Sigmoid colon (tissue), 6 donors: ENCODE measurements at regions not wholly inside any gene's neighbourhood (a gene's known extent, or its start where the extent isn't known, plus 50 kb on each side); places are given as distances from the start of the nearest gene placed in this dataset.

Experiments
- DNase-seq: peaks from one replicate; pipeline ENCODE4 v3.0.0-alpha.2; 2019
- H3K27ac ChIP-seq, 4 donors: fragments of 200-600 bp; sonication (generic); one replicate each; pipeline ENCODE4 v1.5.1; 2016 to 2019; ENCODE audit warnings: mild to moderate bottlenecking in 1 of 4
- H3K27me3 ChIP-seq, 3 donors: fragments of 200-600 bp; sonication (generic); one replicate each; pipeline ENCODE4 v1.5.1; 2019; ENCODE audit warnings: mild to moderate bottlenecking in 1 of 3
- H3K36me3 ChIP-seq, 4 donors: fragments of 200-600 bp; sonication (generic); one replicate each; pipeline ENCODE4 v1.5.1; 2016 to 2019
- H3K4me1 ChIP-seq, 4 donors: fragments of 200-600 bp; sonication (generic); one replicate each; pipeline ENCODE4 v1.5.1; 2017 to 2019
- H3K4me3 ChIP-seq, 4 donors: fragments of 200-600 bp; sonication (generic); one replicate each; pipeline ENCODE4 v1.5.1; 2017 to 2019; ENCODE audit warnings: mild to moderate bottlenecking in 2 of 4, moderate library complexity in 1 of 4
- H3K9me3 ChIP-seq, 4 donors: fragments of 200-600 bp in 3 of 4; sonication (generic) in 3 of 4; one replicate each; pipeline versions ENCODE4 v1.5.1 to v1.6.1; 2013 to 2019
- EP300 ChIP-seq, 4 donors: sonication (generic); formaldehyde crosslinking; IDR thresholded peaks; one replicate each; pipeline ENCODE4 v1.6.1; 2017; ENCODE audit warnings: antibody characterized with exemption in 4 of 4
- POLR2A ChIP-seq, 2 donors: fragments of 450-650 bp; IDR thresholded peaks; one replicate each; pipeline ENCODE4 v1.6.1; 2016; ENCODE audit warnings: antibody characterized with exemption in 2 of 2, mild to moderate bottlenecking in 2 of 2, moderate library complexity in 2 of 2
- POLR2AphosphoS5 ChIP-seq, 4 donors: sonication (generic); formaldehyde crosslinking; IDR thresholded peaks; one replicate each; pipeline ENCODE4 v1.6.1; 2017; ENCODE audit warnings: antibody characterized with exemption in 4 of 4
- WGBS, 2 donors: extraction: QIAGEN DNeasy Blood & Tissue Kit; methylation state at CpG; one replicate each; pipeline ENCODE4 v1.1.7; 2013; 5-methylcytosine and 5-hydroxymethylcytosine counted together
- intact Hi-C: fragments of 100-400 bp; cut with DNase I; formaldehyde crosslinking; loops from one replicate; pipeline ENCODE4 v1.15.1; 2023
- TF ChIP-seq, protein P1 (sequence below), 4 experiments: fragments of 450-650 bp in 3 of 4; fragments of 200-600 bp in 1 of 4; IDR thresholded peaks; one replicate each; pipeline ENCODE4 v1.5.1; 2016 to 2019; ENCODE audit warnings: antibody characterized with exemption in 4 of 4, mild to moderate bottlenecking in 3 of 4, moderate library complexity in 2 of 4
- donor health status: healthy with polysubstance abuse.
- donor health status: healthy.

DNA sequence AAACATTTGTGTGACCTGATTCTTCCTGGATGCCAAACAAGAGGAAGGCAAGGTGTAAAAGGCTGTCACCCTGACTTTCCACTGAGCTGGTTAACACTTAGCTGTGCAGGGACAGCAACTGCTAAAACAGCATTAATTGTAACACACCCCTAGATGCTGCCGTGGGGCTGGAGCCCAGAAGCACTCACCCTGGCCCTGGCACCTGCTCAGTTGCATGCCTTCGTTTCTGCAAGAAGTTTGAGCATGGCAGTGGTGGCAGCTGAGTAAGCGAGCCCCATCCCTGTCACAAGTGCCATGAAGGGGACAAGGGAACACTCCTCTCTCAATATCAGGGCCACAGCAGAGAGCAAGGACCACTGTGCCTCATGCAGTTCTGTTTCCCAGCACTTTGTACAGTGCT is 330.2 kb downstream of the TMEM114 start:
- Histone ChIP-seq H3K36me3 (no peaks in the 10 kb centered on the region), H3K4me1 (no peaks in the 10 kb centered on the region), H3K27me3 (no peaks in the 10 kb centered on the region), H3K4me3 (no peak overlapping the region), H3K9me3 (peaks cover 0 to 1% (median 0%) of the 10 kb centered on the region in 4 donors), H3K27ac (no peak overlapping the region)
- WGBS, 2 donors, result 67 to 84% methylated on average over 3 of the region's 3 CpGs
- intact Hi-C loops, result no loop called here
- TF ChIP-seq POLR2AphosphoS5 (IDR thresholded peaks at IDR 0.05) (no peak), EP300 (IDR thresholded peaks at IDR 0.05) (no peak), POLR2A (IDR thresholded peaks at IDR 0.05) (no peak)
- TF ChIP-seq, protein P1, sequence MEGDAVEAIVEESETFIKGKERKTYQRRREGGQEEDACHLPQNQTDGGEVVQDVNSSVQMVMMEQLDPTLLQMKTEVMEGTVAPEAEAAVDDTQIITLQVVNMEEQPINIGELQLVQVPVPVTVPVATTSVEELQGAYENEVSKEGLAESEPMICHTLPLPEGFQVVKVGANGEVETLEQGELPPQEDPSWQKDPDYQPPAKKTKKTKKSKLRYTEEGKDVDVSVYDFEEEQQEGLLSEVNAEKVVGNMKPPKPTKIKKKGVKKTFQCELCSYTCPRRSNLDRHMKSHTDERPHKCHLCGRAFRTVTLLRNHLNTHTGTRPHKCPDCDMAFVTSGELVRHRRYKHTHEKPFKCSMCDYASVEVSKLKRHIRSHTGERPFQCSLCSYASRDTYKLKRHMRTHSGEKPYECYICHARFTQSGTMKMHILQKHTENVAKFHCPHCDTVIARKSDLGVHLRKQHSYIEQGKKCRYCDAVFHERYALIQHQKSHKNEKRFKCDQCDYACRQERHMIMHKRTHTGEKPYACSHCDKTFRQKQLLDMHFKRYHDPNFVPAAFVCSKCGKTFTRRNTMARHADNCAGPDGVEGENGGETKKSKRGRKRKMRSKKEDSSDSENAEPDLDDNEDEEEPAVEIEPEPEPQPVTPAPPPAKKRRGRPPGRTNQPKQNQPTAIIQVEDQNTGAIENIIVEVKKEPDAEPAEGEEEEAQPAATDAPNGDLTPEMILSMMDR (IDR thresholded peaks at IDR 0.05), result no peak
- DNase-seq, result no peak

GRCh38 chr16:8258523-8258922 is 331.8 kb downstream of the TMEM114 start:
- H3K36me3 ChIP-seq, result no peaks in the 10 kb centered on the region
- H3K4me1 ChIP-seq, result no peaks in the 10 kb centered on the region
- no peak overlapping the region for H3K4me3 ChIP-seq
- DNase-seq, result no peak
- no peaks in the 10 kb centered on the region for H3K27me3 ChIP-seq
- no peak overlapping the region for H3K27ac ChIP-seq
- intact Hi-C loops, result no loop called here
- TF ChIP-seq, protein P1 (IDR thresholded peaks at IDR 0.05), result no peak
- TF ChIP-seq EP300 (IDR thresholded peaks at IDR 0.05) (no peak), POLR2A (IDR thresholded peaks at IDR 0.05) (no peak), POLR2AphosphoS5 (IDR thresholded peaks at IDR 0.05) (no peak)
- peaks cover 0 to 1% (median 0%) of the 10 kb centered on the region in 4 donors for H3K9me3 ChIP-seq
- WGBS, 2 donors, result 71 to 86% methylated on average over 7 of the region's 7 CpGs

DNA sequence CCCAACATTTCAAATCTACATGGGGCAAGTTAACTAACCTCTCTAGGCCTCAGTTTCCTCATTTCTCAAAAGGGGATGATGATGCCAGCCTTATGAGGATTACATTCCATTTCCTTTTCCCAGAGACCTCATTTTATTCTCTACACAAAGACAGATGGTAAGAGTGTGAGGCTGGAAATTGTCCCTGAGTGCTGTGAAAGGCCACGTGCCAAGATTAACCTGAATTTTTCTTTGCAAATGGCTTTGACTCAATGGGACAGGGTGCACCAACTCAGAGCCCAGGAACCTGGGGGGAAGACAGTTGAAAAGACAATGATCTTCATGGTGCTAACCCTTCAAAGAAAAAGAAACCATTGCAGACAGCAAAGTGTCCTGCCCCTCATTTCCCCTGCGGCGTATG is 332.8 kb downstream of the TMEM114 start:
- TF ChIP-seq POLR2A (IDR thresholded peaks at IDR 0.05) (no peak), POLR2AphosphoS5 (IDR thresholded peaks at IDR 0.05) (no peak), EP300 (IDR thresholded peaks at IDR 0.05) (no peak)
- TF ChIP-seq, protein P1 (IDR thresholded peaks at IDR 0.05), result no peak
- Histone ChIP-seq H3K27me3 (no peaks in the 10 kb centered on the region), H3K4me3 (no peak overlapping the region), H3K4me1 (no peaks in the 10 kb centered on the region), H3K27ac (no peak overlapping the region), H3K9me3 (peaks cover 0 to 1% (median 0%) of the 10 kb centered on the region in 4 donors), H3K36me3 (no peaks in the 10 kb centered on the region)
- WGBS, 2 donors, result 92 to 95% methylated on average over 3 of the region's 3 CpGs
- no peak for DNase-seq
- intact Hi-C loops, result no loop called here

- intact Hi-C loops, result no loop called here
- DNase-seq, result no peak
- WGBS, 2 donors, result 65 to 85% methylated on average over 4 of the region's 4 CpGs
- TF ChIP-seq POLR2AphosphoS5 (IDR thresholded peaks at IDR 0.05) (no peak), POLR2A (IDR thresholded peaks at IDR 0.05) (no peak), EP300 (IDR thresholded peaks at IDR 0.05) (no peak)
- TF ChIP-seq, protein P1 (IDR thresholded peaks at IDR 0.05), result no peak
- no peak overlapping the region for H3K4me3 ChIP-seq
- no peak overlapping the region for H3K27ac ChIP-seq
- H3K36me3 ChIP-seq, result no peaks in the 10 kb centered on the region
- no peaks in the 10 kb centered on the region for H3K27me3 ChIP-seq
- H3K4me1 ChIP-seq, result no peaks in the 10 kb centered on the region
- H3K9me3 ChIP-seq, result no peaks in the 10 kb centered on the region
Observed at GRCh38 chr16:8254405-8254804, 335.9 kb downstream of the TMEM114 start.

DNA sequence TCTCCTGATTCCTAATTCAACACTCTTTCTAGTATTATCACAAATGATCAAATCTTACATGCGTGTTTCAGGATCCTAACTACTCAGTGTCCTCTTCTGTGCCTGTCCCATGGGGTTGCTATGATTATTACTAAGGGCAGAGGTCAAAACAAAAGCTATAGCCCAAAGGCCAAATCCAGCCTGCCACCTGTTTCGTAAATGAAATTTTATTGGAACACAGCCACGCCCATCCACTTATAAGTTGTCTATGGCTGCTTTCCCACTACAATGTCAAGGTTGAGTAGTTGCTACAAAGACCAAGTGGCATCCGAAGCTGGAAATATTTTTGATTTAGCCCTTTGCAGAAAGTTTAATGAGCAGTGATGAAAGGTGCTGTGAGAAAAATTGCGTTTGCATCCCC is 336.6 kb downstream of the TMEM114 start:
- Histone ChIP-seq H3K27ac (no peak overlapping the region), H3K27me3 (no peaks in the 10 kb centered on the region), H3K4me1 (no peaks in the 10 kb centered on the region), H3K9me3 (no peaks in the 10 kb centered on the region), H3K36me3 (no peaks in the 10 kb centered on the region), H3K4me3 (no peak overlapping the region)
- 23 to 67% methylated on average over 5 of the region's 5 CpGs for WGBS, 2 donors
- DNase-seq, result no peak
- intact Hi-C loops, result no loop called here
- TF ChIP-seq POLR2AphosphoS5 (IDR thresholded peaks at IDR 0.05), result no peak
- TF ChIP-seq, protein P1 (IDR thresholded peaks at IDR 0.05), result no peak
- no peak for TF ChIP-seq POLR2A (IDR thresholded peaks at IDR 0.05)
- TF ChIP-seq EP300 (IDR thresholded peaks at IDR 0.05), result no peak
